ENCODE measurements at regions not wholly inside any gene's neighbourhood (a gene's known extent, or its start where the extent isn't known, plus 50 kb on each side); places are given as distances from the start of the nearest gene placed in this dataset.

- H3K4me3 ChIP-seq (ENCODE audit: low read length), result peak overlapping the region; percentile 83
- peaks cover 4% of the 10 kb centered on the region for H3K4me1 ChIP-seq (ENCODE audit: control insufficient read depth, insufficient read depth, low read length)
- intact Hi-C loops (cut with DNase I), result loop anchor here (5.0 to 10.0 kb wide), 4 partner anchors 59 to 182 kb away; no protein-coding TSS in a partner anchor
- peak overlapping the region; percentile 57 for H3K27ac ChIP-seq (ENCODE audit: low read length)
- H3K9me3 ChIP-seq (ENCODE audit: control insufficient read depth, low read length), result no peaks in the 10 kb centered on the region
- peak; percentile 77 to 92 (median 89) for DNase-seq
- WGBS, result 2% methylated on average over 53 of the region's 58 CpGs
- H3K27me3 ChIP-seq (ENCODE audit: control insufficient read depth, insufficient read depth), result no peaks in the 10 kb centered on the region
- ATAC-seq, result peak; percentile 88 to 91
Observed at GRCh38 chr3:42012935-42013690, 51.2 kb upstream of the ULK4 start.

- 55% methylated on average over 2 of the region's 2 CpGs for WGBS
- Histone ChIP-seq H3K4me1 (ENCODE audit: control insufficient read depth, insufficient read depth, low read length) (peaks cover 4% of the 10 kb centered on the region), H3K9me3 (ENCODE audit: control insufficient read depth, low read length) (no peaks in the 10 kb centered on the region), H3K4me3 (ENCODE audit: low read length) (no peak overlapping the region), H3K27ac (ENCODE audit: low read length) (peak overlapping the region; percentile 57), H3K27me3 (ENCODE audit: control insufficient read depth, insufficient read depth) (no peaks in the 10 kb centered on the region)
- intact Hi-C loops (cut with DNase I), result loop anchor here (5.0 to 10.0 kb wide), 4 partner anchors 60 to 182 kb away; no protein-coding TSS in a partner anchor
- ATAC-seq, result no peak
- DNase-seq, result no peak
Observed at GRCh38 chr3:42012383-42012934, 50.6 kb upstream of the ULK4 start.

Measured in right cardiac atrium (tissue), 5 donors.